ENCODE measurements at regions not wholly inside any gene's neighbourhood (a gene's known extent, or its start where the extent isn't known, plus 50 kb on each side); places are given as distances from the start of the nearest gene placed in this dataset.

DNA sequence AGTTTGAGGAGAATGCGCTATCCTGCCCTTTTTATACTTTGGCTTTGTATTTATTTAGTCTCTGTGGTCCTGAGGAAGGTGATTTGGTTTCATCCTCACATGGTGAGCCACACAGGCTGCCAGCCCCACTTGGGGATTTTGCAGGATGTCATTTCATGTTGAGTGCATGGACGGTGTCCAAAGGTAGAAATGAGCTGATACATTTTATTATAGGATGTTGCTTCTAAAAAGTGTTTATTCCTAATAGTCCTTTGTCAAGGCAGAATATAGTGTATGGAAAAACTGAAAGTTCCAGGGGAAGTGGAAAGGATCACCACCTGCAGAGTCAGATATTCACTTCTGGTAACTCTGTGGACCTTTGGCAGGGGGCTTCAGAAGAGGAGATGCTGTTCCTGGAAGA, 434.6 kb downstream of the CD109 start:
- Mint-ChIP-seq H3K4me3 (no peak overlapping the region), H3K27ac (no peak overlapping the region), H3K36me3 (no peaks in the 10 kb centered on the region), H3K9me3 (no peaks in the 10 kb centered on the region), H3K4me1 (ENCODE audit: unreplicated experiment) (peaks cover 3% of the 10 kb centered on the region), H3K27me3 (peaks cover 3% of the 10 kb centered on the region)
- TF ChIP-seq, protein P1, sequence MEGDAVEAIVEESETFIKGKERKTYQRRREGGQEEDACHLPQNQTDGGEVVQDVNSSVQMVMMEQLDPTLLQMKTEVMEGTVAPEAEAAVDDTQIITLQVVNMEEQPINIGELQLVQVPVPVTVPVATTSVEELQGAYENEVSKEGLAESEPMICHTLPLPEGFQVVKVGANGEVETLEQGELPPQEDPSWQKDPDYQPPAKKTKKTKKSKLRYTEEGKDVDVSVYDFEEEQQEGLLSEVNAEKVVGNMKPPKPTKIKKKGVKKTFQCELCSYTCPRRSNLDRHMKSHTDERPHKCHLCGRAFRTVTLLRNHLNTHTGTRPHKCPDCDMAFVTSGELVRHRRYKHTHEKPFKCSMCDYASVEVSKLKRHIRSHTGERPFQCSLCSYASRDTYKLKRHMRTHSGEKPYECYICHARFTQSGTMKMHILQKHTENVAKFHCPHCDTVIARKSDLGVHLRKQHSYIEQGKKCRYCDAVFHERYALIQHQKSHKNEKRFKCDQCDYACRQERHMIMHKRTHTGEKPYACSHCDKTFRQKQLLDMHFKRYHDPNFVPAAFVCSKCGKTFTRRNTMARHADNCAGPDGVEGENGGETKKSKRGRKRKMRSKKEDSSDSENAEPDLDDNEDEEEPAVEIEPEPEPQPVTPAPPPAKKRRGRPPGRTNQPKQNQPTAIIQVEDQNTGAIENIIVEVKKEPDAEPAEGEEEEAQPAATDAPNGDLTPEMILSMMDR (conservative IDR thresholded peaks at IDR 0.05): no peak
- no peak for DNase-seq (ENCODE audit: extremely low spot score, unreplicated experiment)

DNA sequence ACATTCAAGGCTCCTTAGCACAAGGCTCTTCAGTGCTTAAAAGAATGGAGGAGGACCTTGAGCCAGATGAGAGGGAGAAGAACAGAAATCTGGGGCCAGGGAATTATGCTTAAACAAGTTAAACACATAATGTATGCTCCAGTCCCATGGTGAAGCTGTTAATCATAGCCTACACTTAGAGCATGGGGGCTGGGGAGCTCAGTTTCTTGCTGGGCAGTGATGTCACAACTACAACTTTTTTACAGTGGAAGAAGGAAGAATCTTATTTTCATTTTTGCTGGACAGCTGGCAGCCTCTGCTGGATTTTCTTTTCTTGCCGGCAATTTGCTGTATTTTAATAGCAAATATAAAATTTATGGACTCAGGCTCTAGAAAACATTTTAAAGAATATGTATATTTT, 432.5 kb downstream of the CD109 start:
- Mint-ChIP-seq H3K9me3 (no peaks in the 10 kb centered on the region), H3K27me3 (peaks cover 3% of the 10 kb centered on the region), H3K36me3 (no peaks in the 10 kb centered on the region), H3K27ac (no peak overlapping the region), H3K4me3 (no peak overlapping the region), H3K4me1 (ENCODE audit: unreplicated experiment) (peaks cover 3% of the 10 kb centered on the region)
- TF ChIP-seq, protein P1 (conservative IDR thresholded peaks at IDR 0.05): no peak
- no peak for DNase-seq (ENCODE audit: extremely low spot score, unreplicated experiment)

DNA sequence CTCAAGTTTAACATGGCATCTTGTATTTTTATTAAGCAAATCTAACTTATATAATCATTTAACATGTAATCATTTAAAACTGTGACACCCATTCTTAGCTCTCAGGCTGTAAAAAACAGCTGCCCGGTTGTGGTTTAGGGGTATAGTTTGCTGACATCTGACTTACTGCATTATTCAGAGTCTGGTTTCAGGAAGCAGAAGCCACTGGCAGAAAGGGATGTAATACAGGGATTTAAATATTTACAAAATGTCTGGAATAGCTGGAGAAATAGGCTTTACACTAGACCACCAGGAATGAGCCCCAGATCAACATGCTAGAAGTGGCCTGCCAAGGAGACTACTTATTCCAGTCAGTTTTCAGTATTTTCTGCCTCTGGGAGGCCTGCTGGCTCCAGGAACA, 421.1 kb downstream of the CD109 start:
- Mint-ChIP-seq H3K9me3 (no peaks in the 10 kb centered on the region), H3K4me1 (ENCODE audit: unreplicated experiment) (no peaks in the 10 kb centered on the region)

DNA sequence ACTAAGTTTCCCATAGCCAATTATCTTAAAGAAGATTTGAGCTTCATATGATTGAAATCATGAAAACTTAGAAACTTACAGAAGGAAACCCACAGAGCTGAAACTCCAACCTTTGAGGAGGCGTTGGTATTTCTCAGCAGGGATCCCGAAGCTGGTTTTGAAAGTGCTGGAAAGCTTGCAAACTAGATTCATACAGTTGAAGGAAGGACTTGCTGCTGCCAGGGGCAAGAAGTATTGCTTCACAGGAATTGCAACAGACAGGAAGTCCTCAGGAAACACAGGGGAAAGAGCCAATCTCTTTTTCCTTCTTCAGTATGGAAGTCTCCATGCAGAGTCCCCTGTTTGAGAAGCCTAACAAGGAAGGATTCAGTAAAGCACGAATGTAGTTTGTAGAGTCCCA, 419.7 kb downstream of the CD109 start:
- H3K36me3 Mint-ChIP-seq: no peaks in the 10 kb centered on the region
- H3K27ac Mint-ChIP-seq: no peak overlapping the region
- H3K4me3 Mint-ChIP-seq: no peak overlapping the region
- TF ChIP-seq, protein P1 (conservative IDR thresholded peaks at IDR 0.05): no peak
- DNase-seq (ENCODE audit: extremely low spot score, unreplicated experiment): no peak
- H3K4me1 Mint-ChIP-seq (ENCODE audit: unreplicated experiment): no peaks in the 10 kb centered on the region
- H3K9me3 Mint-ChIP-seq: no peaks in the 10 kb centered on the region
- H3K27me3 Mint-ChIP-seq: no peaks in the 10 kb centered on the region

More for the DNA sequence above, 421.1 kb downstream of the CD109 start:
- H3K27ac Mint-ChIP-seq: no peak overlapping the region
- H3K27me3 Mint-ChIP-seq: no peaks in the 10 kb centered on the region
- DNase-seq (ENCODE audit: extremely low spot score, unreplicated experiment): no peak
- TF ChIP-seq, protein P1 (conservative IDR thresholded peaks at IDR 0.05): no peak
- no peaks in the 10 kb centered on the region for H3K36me3 Mint-ChIP-seq
- no peak overlapping the region for H3K4me3 Mint-ChIP-seq

DNA sequence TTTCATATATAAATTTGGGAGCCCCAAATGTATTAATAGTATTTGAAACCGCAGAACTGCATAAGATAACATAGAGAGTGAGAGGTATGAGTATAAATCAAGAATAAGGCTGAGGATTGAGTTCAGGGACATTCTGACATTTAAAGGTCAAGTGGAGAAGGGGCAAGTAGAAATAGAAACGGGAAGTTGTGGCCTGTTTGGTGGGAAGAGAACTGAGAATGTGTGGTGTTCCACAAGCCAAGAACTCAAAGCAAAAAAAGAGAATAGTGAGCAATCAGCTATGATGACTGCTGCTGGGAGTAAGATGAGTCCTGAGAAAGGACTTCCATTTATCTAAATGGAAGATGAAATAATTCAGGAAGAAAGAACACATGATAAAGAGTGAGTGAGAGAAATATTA, 418.4 kb downstream of the CD109 start:
- H3K27ac Mint-ChIP-seq: no peak overlapping the region
- DNase-seq (ENCODE audit: extremely low spot score, unreplicated experiment): no peak
- H3K36me3 Mint-ChIP-seq: no peaks in the 10 kb centered on the region
- H3K4me1 Mint-ChIP-seq (ENCODE audit: unreplicated experiment): no peaks in the 10 kb centered on the region
- H3K4me3 Mint-ChIP-seq: no peak overlapping the region
- no peaks in the 10 kb centered on the region for H3K9me3 Mint-ChIP-seq
- H3K27me3 Mint-ChIP-seq: no peaks in the 10 kb centered on the region
- TF ChIP-seq, protein P1 (conservative IDR thresholded peaks at IDR 0.05): no peak

DNA sequence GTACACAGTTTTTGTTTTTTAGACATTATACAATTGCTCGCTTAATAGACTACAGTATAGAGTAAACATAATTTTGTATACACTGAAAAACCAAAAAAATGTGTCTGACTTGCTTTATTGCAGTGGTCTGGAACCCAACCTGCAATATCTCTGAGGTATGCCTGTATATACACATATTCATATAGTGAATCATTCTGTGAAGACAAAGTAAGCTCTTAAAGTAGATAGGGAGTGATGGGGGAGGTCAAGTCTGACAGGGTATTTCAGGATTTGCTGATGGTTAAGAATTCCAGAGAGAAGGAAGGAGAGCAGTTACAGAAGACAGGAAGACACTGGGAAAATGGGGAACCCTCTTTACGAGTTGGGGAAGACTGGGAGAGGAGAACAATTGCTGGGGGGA, 417.9 kb downstream of the CD109 start:
- DNase-seq (ENCODE audit: extremely low spot score, unreplicated experiment): no peak
- Mint-ChIP-seq H3K4me3 (no peak overlapping the region), H3K4me1 (ENCODE audit: unreplicated experiment) (no peaks in the 10 kb centered on the region), H3K27me3 (no peaks in the 10 kb centered on the region), H3K27ac (no peak overlapping the region), H3K9me3 (no peaks in the 10 kb centered on the region), H3K36me3 (no peaks in the 10 kb centered on the region)
- TF ChIP-seq, protein P1 (conservative IDR thresholded peaks at IDR 0.05): no peak

Data from type B pancreatic cell (in vitro differentiated cells).